GM13977 (cell line): ENCODE measurements at regions not wholly inside any gene's neighbourhood (a gene's known extent, or its start where the extent isn't known, plus 50 kb on each side); places are given as distances from the start of the nearest gene placed in this dataset.
A peak's percentile ranks its signal among the peaks of the same experiment; 100 is the strongest.

ENCODE experiments used
- DNase-seq: peaks from one replicate; pipeline ENCODE4 v3.0.0; 2012; ENCODE audit warnings: low spot score
- in situ Hi-C: fragments of 300-500 bp; cut with MboI; formaldehyde crosslinking; loops from one replicate; pipeline ENCODE4 v1.12.0; 2022; ENCODE audit warnings: low sequenced_read_pairs, low pct_unique_long_range_greater_than_20kb, mixed read lengths, inconsistent platforms; ENCODE audit not compliant: unreplicated experiment
- TF ChIP-seq, protein P1 (sequence below): IDR thresholded peaks from 2 replicates; pipeline ENCODE4 v1.5.1; 2012; ENCODE audit warnings: mild to moderate bottlenecking, control low read depth; ENCODE audit not compliant: insufficient read depth; ENCODE audit errors: extremely low read depth, missing control alignments

DNA sequence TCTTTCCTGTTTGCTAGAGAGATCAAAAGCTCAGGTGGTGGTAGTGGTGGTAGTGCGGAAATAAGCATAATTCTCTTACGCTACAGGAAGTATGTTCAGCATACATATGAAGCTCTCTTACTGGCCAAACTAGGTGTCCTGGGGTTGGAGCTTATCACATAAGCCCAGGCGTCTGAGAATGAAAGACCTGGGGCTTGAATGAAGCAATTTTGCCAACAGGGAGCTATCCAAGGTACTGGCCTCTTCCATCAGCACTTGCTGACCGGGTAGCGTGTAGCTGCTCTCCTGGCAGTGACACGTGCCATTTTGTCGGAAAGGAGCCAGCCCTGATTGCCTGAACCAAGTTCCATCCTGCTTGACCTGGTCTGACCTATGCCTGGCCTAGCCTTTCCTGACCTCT is 65.9 kb upstream of the HPF1 start:
- TF ChIP-seq, protein P1, sequence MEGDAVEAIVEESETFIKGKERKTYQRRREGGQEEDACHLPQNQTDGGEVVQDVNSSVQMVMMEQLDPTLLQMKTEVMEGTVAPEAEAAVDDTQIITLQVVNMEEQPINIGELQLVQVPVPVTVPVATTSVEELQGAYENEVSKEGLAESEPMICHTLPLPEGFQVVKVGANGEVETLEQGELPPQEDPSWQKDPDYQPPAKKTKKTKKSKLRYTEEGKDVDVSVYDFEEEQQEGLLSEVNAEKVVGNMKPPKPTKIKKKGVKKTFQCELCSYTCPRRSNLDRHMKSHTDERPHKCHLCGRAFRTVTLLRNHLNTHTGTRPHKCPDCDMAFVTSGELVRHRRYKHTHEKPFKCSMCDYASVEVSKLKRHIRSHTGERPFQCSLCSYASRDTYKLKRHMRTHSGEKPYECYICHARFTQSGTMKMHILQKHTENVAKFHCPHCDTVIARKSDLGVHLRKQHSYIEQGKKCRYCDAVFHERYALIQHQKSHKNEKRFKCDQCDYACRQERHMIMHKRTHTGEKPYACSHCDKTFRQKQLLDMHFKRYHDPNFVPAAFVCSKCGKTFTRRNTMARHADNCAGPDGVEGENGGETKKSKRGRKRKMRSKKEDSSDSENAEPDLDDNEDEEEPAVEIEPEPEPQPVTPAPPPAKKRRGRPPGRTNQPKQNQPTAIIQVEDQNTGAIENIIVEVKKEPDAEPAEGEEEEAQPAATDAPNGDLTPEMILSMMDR, result no peak
- peak; percentile 39 for DNase-seq
- in situ Hi-C loops, result no loop called here

DNA sequence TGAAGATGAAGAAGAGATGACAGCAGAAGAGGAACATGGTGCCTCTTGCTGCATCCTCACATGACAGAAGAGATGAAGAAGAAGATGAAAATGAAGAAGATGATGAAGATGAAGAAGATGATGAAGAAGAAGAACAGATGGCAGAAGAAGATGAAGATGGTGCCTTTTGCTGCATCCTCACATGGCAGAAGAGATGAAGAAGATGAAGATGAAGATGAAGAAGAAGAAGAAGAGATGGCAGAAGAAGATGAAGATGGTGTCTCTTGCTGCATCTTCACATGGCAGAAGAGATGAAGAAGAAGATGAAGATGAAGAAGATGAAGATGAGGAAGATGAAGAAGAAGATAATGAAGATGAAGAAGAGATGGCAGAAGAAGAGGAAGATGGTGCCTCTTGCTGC is 63.7 kb upstream of the HPF1 start:
- TF ChIP-seq, protein P1, result no peak
- in situ Hi-C loops, result no loop called here
- no peak for DNase-seq

DNA sequence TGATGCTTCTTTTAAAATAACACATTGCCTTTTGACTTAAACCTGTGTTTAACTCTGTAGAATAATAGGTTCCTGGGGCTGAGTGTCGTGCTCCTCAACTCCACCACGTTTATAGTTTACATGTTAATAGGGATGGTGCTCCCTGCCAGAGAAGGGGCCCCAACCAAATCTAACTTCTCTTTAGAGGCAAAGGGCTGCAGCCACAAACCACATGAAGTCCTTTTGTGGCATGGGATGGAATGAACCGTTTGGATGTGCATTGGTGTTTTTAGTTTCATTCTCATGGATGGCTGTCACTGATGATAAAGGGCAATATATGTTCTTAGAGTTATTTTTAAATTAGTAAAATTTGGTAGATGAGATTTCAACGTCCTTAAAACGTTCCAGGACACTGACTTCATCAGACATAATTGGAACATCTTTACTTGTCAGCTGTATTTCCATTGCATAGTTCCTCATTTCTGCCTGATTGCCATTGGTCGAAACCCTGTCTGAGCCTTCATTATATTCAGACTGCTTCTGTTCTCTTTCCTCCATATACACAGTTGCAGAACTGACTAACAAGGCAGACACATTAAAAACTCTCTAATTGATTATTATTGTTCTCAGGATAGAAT is 60.4 kb upstream of the HPF1 start:
- DNase-seq, result no peak
- TF ChIP-seq, protein P1, result no peak
- in situ Hi-C loops, result loop anchor here (10.0 kb wide), 1 partner anchor 227 kb away; no protein-coding TSS in a partner anchor

DNA sequence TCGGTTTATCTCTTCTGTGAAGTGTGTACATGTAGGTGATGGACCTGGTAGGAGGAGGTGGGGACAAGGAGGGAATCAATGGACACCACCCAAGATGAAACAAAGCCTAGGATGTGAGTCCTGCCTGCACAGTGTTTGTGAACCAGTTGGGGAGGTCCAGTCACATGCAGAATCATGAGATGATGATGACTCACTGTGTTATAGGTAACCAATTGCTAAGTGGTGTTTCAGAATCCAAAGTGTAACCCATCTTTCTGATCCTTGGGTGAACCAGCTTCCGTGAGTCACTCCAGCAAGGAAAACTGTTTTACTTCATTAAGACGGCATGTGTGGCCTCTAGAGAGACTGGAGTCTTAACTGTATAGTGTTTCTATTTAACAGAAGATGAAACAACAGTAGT is 57.9 kb upstream of the HPF1 start:
- DNase-seq, result no peak
- TF ChIP-seq, protein P1, result no peak
- in situ Hi-C loops, result loop anchor here (10.0 kb wide), 1 partner anchor 229 kb away; no protein-coding TSS in a partner anchor

DNA sequence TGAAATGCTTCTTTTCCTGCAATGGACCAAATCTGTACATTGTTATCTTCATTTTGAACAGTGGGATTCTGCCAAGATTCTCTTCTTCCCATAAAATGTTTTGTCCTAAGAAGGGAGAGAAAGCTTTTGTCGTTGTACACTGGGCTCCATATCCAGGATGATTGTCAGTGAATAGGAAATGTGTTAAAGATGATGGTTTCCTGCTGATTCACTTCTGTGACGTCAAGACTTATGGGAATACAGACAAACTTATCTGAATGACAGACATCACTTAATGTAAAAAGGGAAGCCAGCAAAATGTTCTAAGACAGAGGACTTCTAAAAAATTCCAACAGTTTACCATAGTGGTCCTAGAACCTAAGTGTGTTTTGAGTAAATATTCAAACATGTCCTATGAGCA is 53.7 kb upstream of the HPF1 start:
- TF ChIP-seq, protein P1, result no peak
- in situ Hi-C loops, result loop anchor here (10.0 kb wide), 1 partner anchor 233 kb away; no protein-coding TSS in a partner anchor
- no peak for DNase-seq

DNA sequence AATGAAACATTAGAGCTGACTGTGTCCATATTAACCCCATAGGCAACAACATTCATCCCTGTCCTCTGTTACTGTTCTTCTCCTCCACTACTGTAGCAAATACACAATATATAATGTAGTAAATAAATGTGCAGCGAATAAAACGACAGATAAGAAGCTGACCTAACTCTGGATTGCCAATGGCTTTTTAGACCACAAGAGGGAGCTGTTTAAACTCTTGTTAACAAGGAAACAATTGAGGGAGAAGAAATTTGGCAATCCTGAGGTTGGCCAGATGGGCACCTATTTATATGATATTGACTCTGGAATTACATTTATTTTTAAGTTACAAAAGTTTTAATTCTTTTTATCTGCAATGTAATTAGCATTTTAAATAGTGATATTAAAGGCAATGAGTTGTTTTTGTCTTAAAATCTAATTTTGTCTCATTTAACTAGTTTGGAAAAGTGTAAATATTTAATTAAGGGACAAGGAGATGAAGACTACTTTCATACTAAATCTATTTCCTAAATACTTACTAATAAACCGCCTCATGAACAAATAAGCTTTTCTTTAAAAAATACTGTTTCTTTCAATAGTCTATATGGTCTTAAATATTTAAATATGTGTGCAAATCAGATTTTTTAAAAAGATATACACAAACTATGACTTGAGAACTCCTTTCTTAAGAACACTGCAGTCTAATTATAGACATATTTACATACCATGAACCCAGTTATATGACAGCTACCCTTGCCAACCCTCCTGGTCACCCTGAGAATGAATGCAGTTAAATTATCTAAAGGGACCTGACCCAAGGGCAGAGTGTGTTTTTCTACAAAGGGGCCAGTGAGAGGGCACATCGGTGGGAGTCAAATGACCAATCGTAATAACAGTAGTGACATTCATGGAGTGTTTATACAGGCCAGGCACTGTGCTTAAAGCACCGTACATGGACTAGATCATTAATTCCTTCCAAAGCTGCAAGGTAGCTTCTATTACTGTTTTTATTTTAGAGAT is 52.9 kb upstream of the HPF1 start:
- TF ChIP-seq, protein P1, result peak; percentile 78
- in situ Hi-C loops, result loop anchor here (10.0 kb wide), 1 partner anchor 234 kb away; no protein-coding TSS in a partner anchor

More for the DNA sequence above, 52.9 kb upstream of the HPF1 start:
- DNase-seq, result peak; percentile 62
